Neural progenitor cell (in vitro differentiated cells): ENCODE measurements at regions not wholly inside any gene's neighbourhood (a gene's known extent, or its start where the extent isn't known, plus 50 kb on each side); places are given as distances from the start of the nearest gene placed in this dataset.

Source experiments
- DNase-seq: peaks from one replicate; pipeline ENCODE4 v3.0.0-alpha.2; 2016; ENCODE audit warnings: low spot score
- H2AFZ ChIP-seq: fragments of 200-600 bp; sonication (generic); replicated peaks from 2 replicates; pipeline ENCODE4 v1.6.1; 2016; ENCODE audit warnings: antibody characterized with exemption
- H3F3A ChIP-seq: fragments of 200-600 bp; sonication (generic); 2 replicates; pipeline ENCODE4 v1.6.1; 2016; ENCODE audit warnings: antibody characterized with exemption, low read depth
- H3K27ac ChIP-seq: fragments of 200-600 bp; sonication (generic); 2 replicates; pipeline ENCODE4 v1.5.1; 2016; ENCODE audit warnings: mild to moderate bottlenecking
- H3K27me3 ChIP-seq: fragments of 200-600 bp; sonication (generic); 2 replicates; pipeline ENCODE4 v1.6.1; 2016; ENCODE audit warnings: mild to moderate bottlenecking, moderate library complexity
- H3K36me3 ChIP-seq: fragments of 200-600 bp; sonication (generic); 2 replicates; pipeline ENCODE4 v1.5.1; 2016
- H3K4me1 ChIP-seq: fragments of 200-600 bp; sonication (generic); 2 replicates; pipeline ENCODE4 v1.6.1; 2016; ENCODE audit warnings: mixed run types
- H3K4me2 ChIP-seq: fragments of 200-600 bp; sonication (generic); 2 replicates; pipeline ENCODE4 v1.6.1; 2016
- H3K4me3 ChIP-seq: fragments of 200-600 bp; sonication (generic); 2 replicates; pipeline ENCODE4 v1.5.1; 2016
- H3K79me2 ChIP-seq: fragments of 200-600 bp; sonication (generic); 2 replicates; pipeline ENCODE4 v1.6.1; 2016; ENCODE audit warnings: low read depth
- H3K9ac ChIP-seq: fragments of 200-600 bp; sonication (generic); 2 replicates; pipeline ENCODE4 v1.6.1; 2016
- H3K9me3 ChIP-seq: fragments of 200-600 bp; sonication (generic); 2 replicates; pipeline ENCODE4 v1.5.1; 2016; ENCODE audit warnings: low read depth
- H4K20me1 ChIP-seq: fragments of 200-600 bp; sonication (generic); 2 replicates; pipeline ENCODE4 v1.6.1; 2016; ENCODE audit warnings: low read depth
- H3K27ac Mint-ChIP-seq: 3 replicates; pipeline ENCODE4 v1.8.0; 2021; ENCODE audit warnings: mixed read lengths
- H3K27me3 Mint-ChIP-seq: 2 replicates; pipeline ENCODE4 v1.8.0; 2022; ENCODE audit warnings: low read depth, mild to moderate bottlenecking, inconsistent platforms, moderate library complexity, mixed read lengths; ENCODE audit not compliant: insufficient read depth
- H3K36me3 Mint-ChIP-seq: 3 replicates; pipeline ENCODE4 v1.8.0; 2021; ENCODE audit warnings: mixed read lengths
- H3K4me1 Mint-ChIP-seq: 3 replicates; pipeline ENCODE4 v1.8.0; 2021; ENCODE audit warnings: mixed read lengths
- H3K4me3 Mint-ChIP-seq: 3 replicates; pipeline ENCODE4 v1.8.0; 2021; ENCODE audit warnings: mild to moderate bottlenecking, moderate library complexity, mixed read lengths
- H3K9me3 Mint-ChIP-seq: 3 replicates; pipeline ENCODE4 v1.8.0; 2020; ENCODE audit warnings: mixed read lengths
- EZH2 ChIP-seq: fragments of 200-600 bp; sonication (generic); IDR thresholded peaks from 2 replicates; pipeline ENCODE4 v1.6.1; 2017; ENCODE audit warnings: antibody characterized with exemption, mild to moderate bottlenecking, moderate library complexity
- EZH2phosphoT487 ChIP-seq: fragments of 200-600 bp; sonication (generic); IDR thresholded peaks from 2 replicates; pipeline ENCODE4 v1.6.1; 2017; ENCODE audit warnings: antibody characterized with exemption
- TF ChIP-seq, protein P1 (sequence below): fragments of 200-600 bp; sonication (generic); IDR thresholded peaks from 2 replicates; pipeline ENCODE4 v1.5.1; 2017; ENCODE audit warnings: antibody characterized with exemption, mild to moderate bottlenecking

DNA sequence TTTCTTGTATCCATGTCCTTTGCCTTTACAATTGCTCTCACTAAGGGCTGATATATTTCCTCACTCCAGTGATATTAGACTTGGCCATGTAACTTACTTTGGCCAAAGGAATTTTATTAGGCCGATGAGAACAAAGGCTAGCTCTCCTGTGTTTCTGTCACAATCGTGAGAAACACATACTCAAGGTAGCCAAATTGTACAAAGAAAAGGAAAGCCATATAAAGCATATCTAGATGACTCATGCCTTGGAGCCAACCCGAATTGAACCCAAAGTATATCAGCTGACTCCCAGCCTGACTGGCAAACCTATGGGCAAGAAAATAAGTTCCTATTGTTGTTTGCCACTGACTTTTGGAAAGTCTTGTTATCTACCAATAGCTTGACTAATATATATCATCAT lies 371.7 kb upstream of the LRRC7 start:
- Mint-ChIP-seq H3K27me3 (peaks cover 2% of the 10 kb centered on the region), H3K27ac (no peak overlapping the region), H3K36me3 (no peaks in the 10 kb centered on the region), H3K4me1 (no peaks in the 10 kb centered on the region), H3K9me3 (no peaks in the 10 kb centered on the region), H3K4me3 (no peak overlapping the region)
- H4K20me1 ChIP-seq, result no peaks in the 10 kb centered on the region
- peaks cover 7% of the 10 kb centered on the region for H3K4me1 ChIP-seq
- H3K79me2 ChIP-seq, result no peaks in the 10 kb centered on the region
- H3F3A ChIP-seq, result no peaks in the 10 kb centered on the region
- H3K4me3 ChIP-seq, result no peak overlapping the region
- no peaks in the 10 kb centered on the region for H3K36me3 ChIP-seq
- TF ChIP-seq, protein P1, sequence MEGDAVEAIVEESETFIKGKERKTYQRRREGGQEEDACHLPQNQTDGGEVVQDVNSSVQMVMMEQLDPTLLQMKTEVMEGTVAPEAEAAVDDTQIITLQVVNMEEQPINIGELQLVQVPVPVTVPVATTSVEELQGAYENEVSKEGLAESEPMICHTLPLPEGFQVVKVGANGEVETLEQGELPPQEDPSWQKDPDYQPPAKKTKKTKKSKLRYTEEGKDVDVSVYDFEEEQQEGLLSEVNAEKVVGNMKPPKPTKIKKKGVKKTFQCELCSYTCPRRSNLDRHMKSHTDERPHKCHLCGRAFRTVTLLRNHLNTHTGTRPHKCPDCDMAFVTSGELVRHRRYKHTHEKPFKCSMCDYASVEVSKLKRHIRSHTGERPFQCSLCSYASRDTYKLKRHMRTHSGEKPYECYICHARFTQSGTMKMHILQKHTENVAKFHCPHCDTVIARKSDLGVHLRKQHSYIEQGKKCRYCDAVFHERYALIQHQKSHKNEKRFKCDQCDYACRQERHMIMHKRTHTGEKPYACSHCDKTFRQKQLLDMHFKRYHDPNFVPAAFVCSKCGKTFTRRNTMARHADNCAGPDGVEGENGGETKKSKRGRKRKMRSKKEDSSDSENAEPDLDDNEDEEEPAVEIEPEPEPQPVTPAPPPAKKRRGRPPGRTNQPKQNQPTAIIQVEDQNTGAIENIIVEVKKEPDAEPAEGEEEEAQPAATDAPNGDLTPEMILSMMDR, result no peak
- TF ChIP-seq EZH2, result no peak
- no peak for TF ChIP-seq EZH2phosphoT487
- H3K4me2 ChIP-seq, result no peak overlapping the region
- H3K9me3 ChIP-seq, result no peaks in the 10 kb centered on the region
- no peak overlapping the region for H2AFZ ChIP-seq
- no peak overlapping the region for H3K27ac ChIP-seq
- H3K27me3 ChIP-seq, result no peaks in the 10 kb centered on the region
- DNase-seq, result no peak
- no peak overlapping the region for H3K9ac ChIP-seq

DNA sequence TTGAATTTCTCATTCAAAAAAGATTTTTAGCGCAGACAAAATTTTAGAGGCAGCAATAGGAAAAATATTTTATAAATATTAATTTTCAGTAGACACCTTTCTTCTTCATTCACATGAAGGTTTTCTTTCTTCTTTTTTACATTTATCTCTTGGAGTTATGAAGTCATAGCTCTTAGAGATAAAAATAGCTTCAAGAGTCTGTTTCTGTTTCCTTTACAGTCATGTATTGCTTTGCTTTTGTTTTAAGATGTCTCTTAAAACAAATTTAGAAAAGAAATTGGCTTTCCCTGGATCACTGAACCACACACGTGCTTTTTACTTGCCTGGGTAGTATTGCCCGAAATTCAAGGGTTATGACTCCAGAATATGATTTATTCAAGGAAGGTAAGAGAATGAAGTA lies 369.9 kb upstream of the LRRC7 start:
- Histone ChIP-seq H4K20me1 (no peaks in the 10 kb centered on the region), H3K4me1 (peaks cover 7% of the 10 kb centered on the region), H2AFZ (no peak overlapping the region), H3K9me3 (no peaks in the 10 kb centered on the region), H3K79me2 (no peaks in the 10 kb centered on the region), H3K36me3 (no peaks in the 10 kb centered on the region), H3K9ac (no peak overlapping the region), H3K27me3 (no peaks in the 10 kb centered on the region), H3F3A (no peaks in the 10 kb centered on the region), H3K4me3 (no peak overlapping the region), H3K27ac (no peak overlapping the region), H3K4me2 (no peak overlapping the region)
- TF ChIP-seq EZH2 (no peak), EZH2phosphoT487 (no peak)
- TF ChIP-seq, protein P1, result no peak
- peaks cover 2% of the 10 kb centered on the region for H3K27me3 Mint-ChIP-seq
- DNase-seq, result no peak
- H3K36me3 Mint-ChIP-seq, result no peaks in the 10 kb centered on the region
- no peaks in the 10 kb centered on the region for H3K9me3 Mint-ChIP-seq
- no peaks in the 10 kb centered on the region for H3K4me1 Mint-ChIP-seq
- no peak overlapping the region for H3K27ac Mint-ChIP-seq
- H3K4me3 Mint-ChIP-seq, result no peak overlapping the region

DNA sequence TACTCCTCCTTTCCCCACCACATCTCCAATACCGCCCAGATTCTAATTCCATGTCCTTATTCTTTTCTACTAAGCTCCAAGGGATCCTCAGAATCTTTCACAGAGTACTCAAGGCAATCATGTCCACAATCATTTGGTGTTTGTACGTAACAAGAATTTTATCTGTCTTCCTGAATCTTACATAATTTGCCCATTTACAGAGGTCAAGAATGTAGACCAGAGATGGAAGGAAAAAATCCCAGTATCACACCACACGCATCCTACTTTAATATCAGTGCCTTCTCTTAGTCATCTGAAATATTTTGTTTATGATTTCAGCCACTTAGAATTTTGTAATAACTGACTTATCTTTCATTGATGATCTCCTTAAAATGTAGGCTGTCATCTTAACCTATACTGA lies 366.0 kb upstream of the LRRC7 start:
- Histone ChIP-seq H3K9me3 (peaks cover 7% of the 10 kb centered on the region), H3K79me2 (no peaks in the 10 kb centered on the region), H3K27ac (no peak overlapping the region), H3K4me1 (peaks cover 7% of the 10 kb centered on the region), H3K4me2 (no peak overlapping the region), H3K27me3 (no peaks in the 10 kb centered on the region), H3K36me3 (no peaks in the 10 kb centered on the region), H3K9ac (no peak overlapping the region), H3K4me3 (no peak overlapping the region), H3F3A (no peaks in the 10 kb centered on the region), H2AFZ (no peak overlapping the region), H4K20me1 (no peaks in the 10 kb centered on the region)
- DNase-seq, result no peak
- H3K27ac Mint-ChIP-seq, result no peak overlapping the region
- peaks cover 2% of the 10 kb centered on the region for H3K27me3 Mint-ChIP-seq
- no peak overlapping the region for H3K4me3 Mint-ChIP-seq
- H3K4me1 Mint-ChIP-seq, result no peaks in the 10 kb centered on the region
- peaks cover 7% of the 10 kb centered on the region for H3K9me3 Mint-ChIP-seq
- TF ChIP-seq EZH2 (no peak), EZH2phosphoT487 (no peak)
- TF ChIP-seq, protein P1, result no peak
- H3K36me3 Mint-ChIP-seq, result no peaks in the 10 kb centered on the region

DNA sequence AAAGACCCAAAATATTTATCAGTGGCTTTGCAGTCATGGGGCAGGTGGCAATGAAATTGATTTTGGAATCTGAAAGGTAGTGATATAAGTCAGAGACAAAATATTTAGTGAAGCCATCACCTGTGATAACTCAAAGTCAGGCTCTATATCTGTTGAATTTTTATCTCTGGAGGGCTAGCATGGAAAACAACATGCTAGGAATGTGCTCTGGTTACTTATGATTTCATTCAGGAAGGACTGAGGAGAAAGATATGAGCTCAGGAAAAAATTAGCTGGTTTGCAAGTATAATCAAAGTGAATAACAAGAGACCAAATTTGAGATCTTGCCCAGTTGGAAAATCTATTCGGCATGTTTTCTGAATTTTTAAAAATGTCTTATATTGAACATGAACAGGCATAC lies 364.6 kb upstream of the LRRC7 start:
- Histone ChIP-seq H2AFZ (no peak overlapping the region), H3K9me3 (peaks cover 7% of the 10 kb centered on the region), H3K27ac (no peak overlapping the region), H3K4me1 (peaks cover 7% of the 10 kb centered on the region), H3K9ac (no peak overlapping the region), H3K4me2 (no peak overlapping the region), H3F3A (no peaks in the 10 kb centered on the region), H3K36me3 (no peaks in the 10 kb centered on the region), H3K4me3 (no peak overlapping the region), H3K27me3 (no peaks in the 10 kb centered on the region), H4K20me1 (no peaks in the 10 kb centered on the region), H3K79me2 (no peaks in the 10 kb centered on the region)
- Mint-ChIP-seq H3K9me3 (peaks cover 7% of the 10 kb centered on the region), H3K4me3 (no peak overlapping the region), H3K27me3 (peaks cover 2% of the 10 kb centered on the region), H3K4me1 (no peaks in the 10 kb centered on the region), H3K27ac (no peak overlapping the region), H3K36me3 (no peaks in the 10 kb centered on the region)
- TF ChIP-seq, protein P1, result no peak
- TF ChIP-seq EZH2 (no peak), EZH2phosphoT487 (no peak)
- DNase-seq, result no peak
